Central memory CD8-positive, alpha-beta T cell (primary cell): ENCODE measurements at regions not wholly inside any gene's neighbourhood (a gene's known extent, or its start where the extent isn't known, plus 50 kb on each side); places are given as distances from the start of the nearest gene placed in this dataset.

Experiments used
- ATAC-seq: fragments of 150-1000 bp; cut with Tn5 transposase; replicated peaks from 2 replicates; pipeline ENCODE4 v1.10.0; 2022; ENCODE audit warnings: mild to moderate bottlenecking, moderate FRiP score, moderate number of reproducible peaks; ENCODE audit not compliant: poor library complexity, severe bottlenecking; ENCODE audit errors: extremely low read depth
- DNase-seq, 2 donors: peaks; one replicate each; pipeline ENCODE4 v3.0.0; 2021; ENCODE audit warnings: low spot score in 2 of 2
- H3K27ac Mint-ChIP-seq: one replicate; pipeline ENCODE4 v1.8.0; 2022; ENCODE audit warnings: low read depth, mild to moderate bottlenecking, moderate library complexity, mixed read lengths
- H3K27me3 Mint-ChIP-seq: one replicate; pipeline ENCODE4 v1.8.0; 2022; ENCODE audit warnings: mixed read lengths
- H3K36me3 Mint-ChIP-seq: one replicate; pipeline ENCODE4 v1.8.0; 2022; ENCODE audit warnings: mild to moderate bottlenecking, moderate library complexity, mixed read lengths; ENCODE audit not compliant: insufficient read depth
- H3K4me1 Mint-ChIP-seq: one replicate; pipeline ENCODE4 v1.8.0; 2022; ENCODE audit warnings: mixed read lengths
- H3K4me3 Mint-ChIP-seq: one replicate; pipeline ENCODE4 v1.8.0; 2022; ENCODE audit warnings: mild to moderate bottlenecking, moderate library complexity, mixed read lengths
- H3K9me3 Mint-ChIP-seq: one replicate; pipeline ENCODE4 v1.8.0; 2022; ENCODE audit warnings: mixed read lengths

DNA sequence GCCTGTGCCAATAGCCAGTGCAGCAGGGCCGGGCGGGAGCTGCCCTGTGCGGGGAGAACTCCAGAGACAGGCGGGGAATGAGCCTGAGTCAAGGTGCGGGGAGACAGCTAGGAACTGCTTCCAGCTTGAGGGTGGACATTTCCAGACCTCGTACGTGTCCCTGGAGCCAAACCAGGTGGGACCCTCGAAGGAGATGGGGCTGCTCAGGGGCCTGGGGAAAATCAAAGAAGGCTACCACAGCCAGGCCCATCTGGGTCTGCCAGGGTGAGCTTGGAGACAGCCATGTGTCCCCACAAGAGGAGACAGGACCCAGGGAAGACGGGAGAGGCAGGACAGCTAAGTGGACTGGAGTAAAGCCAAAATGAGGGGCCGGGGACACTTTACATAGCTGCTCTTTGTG lies 504.9 kb upstream of the MGMT start:
- ATAC-seq (no peak), DNase-seq (no peak)
- H3K9me3 Mint-ChIP-seq = no peaks in the 10 kb centered on the region
- H3K27ac Mint-ChIP-seq = no peak overlapping the region
- H3K36me3 Mint-ChIP-seq = no peaks in the 10 kb centered on the region
- H3K4me1 Mint-ChIP-seq = no peaks in the 10 kb centered on the region
- H3K27me3 Mint-ChIP-seq = no peaks in the 10 kb centered on the region
- no peak overlapping the region for H3K4me3 Mint-ChIP-seq

DNA sequence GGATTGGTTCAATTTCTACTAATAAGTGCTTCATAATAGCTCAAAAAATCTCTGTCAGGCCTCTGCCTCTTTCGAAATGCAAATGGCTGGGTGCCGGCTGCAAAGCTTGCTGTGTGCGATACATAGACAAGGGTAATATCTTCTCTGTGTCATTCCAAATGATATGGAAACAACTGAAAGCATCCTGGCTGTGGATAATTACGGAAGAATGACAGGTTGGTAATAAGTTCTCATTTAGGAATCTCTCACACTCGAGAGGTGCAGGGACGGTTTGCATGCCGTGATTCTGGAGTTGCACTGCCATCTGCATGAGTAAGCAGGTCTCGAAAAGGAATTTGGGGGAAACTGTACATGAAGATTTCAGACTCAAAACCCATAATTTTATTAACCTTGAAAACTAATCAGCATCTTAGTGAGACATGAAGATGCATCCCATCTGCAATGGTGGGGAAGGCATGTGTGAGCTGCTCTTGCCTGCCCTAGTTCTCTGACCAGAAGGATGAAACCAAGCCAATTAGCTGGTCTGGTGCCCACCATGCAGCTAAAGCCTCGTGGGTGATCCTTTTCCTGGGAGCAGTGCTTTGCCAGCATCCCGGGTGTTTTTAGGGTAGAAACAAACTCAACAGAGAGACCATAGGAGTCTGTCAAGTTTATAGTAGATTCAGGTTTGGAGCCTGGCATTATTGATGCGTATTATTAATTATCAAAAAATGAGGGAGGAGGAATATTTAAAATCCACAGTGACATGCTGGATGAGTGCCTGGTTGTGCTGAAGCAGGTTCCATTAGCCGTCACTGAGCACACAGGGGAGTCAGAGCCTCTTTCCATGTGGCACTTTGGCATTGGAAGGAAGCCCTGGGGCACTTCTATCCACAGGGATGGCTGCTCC lies 503.6 kb upstream of the MGMT start:
- H3K36me3 Mint-ChIP-seq = no peaks in the 10 kb centered on the region
- H3K27me3 Mint-ChIP-seq = no peaks in the 10 kb centered on the region
- ATAC-seq = no peak
- H3K4me3 Mint-ChIP-seq = no peak overlapping the region
- H3K4me1 Mint-ChIP-seq = no peaks in the 10 kb centered on the region
- H3K9me3 Mint-ChIP-seq = no peaks in the 10 kb centered on the region
- DNase-seq = no peak
- no peak overlapping the region for H3K27ac Mint-ChIP-seq

DNA sequence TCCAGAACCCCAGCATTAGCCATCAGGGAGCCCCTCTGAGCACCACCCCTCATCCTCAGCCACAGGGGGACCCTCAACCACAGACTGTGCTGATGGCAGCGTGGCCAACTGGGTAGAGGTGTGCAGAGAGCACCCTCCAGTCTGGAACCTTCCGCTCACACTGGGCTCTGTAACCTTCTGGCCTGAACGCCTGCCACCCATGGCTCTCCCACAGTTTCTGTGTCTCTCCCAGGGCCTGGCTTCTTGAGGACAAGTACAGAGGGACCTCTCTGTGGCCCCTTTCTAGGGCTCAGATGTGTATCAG lies 503.0 kb upstream of the MGMT start:
- Mint-ChIP-seq H3K27ac (no peak overlapping the region), H3K4me3 (no peak overlapping the region), H3K27me3 (no peaks in the 10 kb centered on the region), H3K9me3 (no peaks in the 10 kb centered on the region), H3K4me1 (no peaks in the 10 kb centered on the region), H3K36me3 (no peaks in the 10 kb centered on the region)
- ATAC-seq = no peak
- DNase-seq = no peak

DNA sequence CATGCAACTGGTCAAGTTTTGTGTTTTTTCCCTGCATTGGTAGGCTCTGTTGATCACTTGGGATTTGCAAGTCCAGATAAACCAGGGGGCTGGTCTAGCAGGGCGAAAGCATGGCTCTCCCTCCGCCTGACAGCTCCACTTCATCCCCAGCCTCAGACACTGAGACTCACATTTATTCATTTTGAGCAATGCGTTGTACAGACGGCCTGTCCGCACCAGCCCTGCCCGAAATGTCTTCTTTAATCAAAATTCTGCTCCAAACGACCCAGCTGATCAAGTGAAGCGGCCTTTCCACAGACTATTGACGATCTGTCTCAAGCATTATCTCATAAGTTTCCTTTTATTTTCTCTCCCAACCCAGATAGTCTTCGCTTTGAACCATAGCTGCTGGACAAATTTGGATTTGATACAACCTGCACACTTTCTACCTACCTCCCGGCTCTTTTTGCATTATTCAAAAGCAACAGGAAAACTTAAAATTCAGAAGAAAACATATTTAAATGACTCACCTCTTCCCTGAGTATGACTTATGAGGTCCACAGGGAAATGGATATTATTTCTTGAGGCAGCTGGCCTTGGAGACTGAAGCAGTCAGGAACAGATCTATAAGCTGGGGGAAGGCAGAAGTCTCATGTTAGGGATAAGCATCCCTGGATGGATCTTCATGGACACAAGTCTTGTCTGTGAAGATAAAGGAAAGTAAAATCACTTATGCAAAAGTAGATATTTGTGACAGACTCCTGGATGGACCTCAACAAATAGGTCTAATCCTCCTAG lies 498.9 kb upstream of the MGMT start:
- H3K9me3 Mint-ChIP-seq = no peaks in the 10 kb centered on the region
- ATAC-seq (no peak), DNase-seq (no peak)
- H3K27ac Mint-ChIP-seq = no peak overlapping the region
- no peak overlapping the region for H3K4me3 Mint-ChIP-seq
- no peaks in the 10 kb centered on the region for H3K27me3 Mint-ChIP-seq
- no peaks in the 10 kb centered on the region for H3K4me1 Mint-ChIP-seq
- H3K36me3 Mint-ChIP-seq = no peaks in the 10 kb centered on the region

DNA sequence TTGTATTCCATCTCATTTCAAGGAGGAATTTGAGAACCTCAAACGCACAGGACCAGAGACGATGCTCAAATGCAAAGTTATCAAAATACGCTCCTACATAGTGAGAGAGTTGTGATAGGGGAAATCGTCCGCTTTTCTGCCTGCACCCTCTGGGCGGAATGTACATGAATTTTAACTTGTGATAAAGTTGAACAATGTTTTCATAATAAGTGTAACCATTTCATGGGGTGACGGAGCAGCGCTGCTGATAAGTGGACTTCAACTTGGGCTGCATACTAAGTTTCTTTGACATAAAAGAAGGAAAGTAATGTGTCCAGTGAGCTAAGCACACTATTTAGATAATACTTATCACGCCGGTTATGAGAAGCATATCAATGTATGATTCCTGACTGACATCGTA lies 497.5 kb upstream of the MGMT start:
- no peaks in the 10 kb centered on the region for H3K27me3 Mint-ChIP-seq
- H3K4me1 Mint-ChIP-seq = no peaks in the 10 kb centered on the region
- no peaks in the 10 kb centered on the region for H3K9me3 Mint-ChIP-seq
- ATAC-seq = no peak
- DNase-seq = no peak
- H3K36me3 Mint-ChIP-seq = no peaks in the 10 kb centered on the region
- H3K4me3 Mint-ChIP-seq = no peak overlapping the region
- H3K27ac Mint-ChIP-seq = no peak overlapping the region

DNA sequence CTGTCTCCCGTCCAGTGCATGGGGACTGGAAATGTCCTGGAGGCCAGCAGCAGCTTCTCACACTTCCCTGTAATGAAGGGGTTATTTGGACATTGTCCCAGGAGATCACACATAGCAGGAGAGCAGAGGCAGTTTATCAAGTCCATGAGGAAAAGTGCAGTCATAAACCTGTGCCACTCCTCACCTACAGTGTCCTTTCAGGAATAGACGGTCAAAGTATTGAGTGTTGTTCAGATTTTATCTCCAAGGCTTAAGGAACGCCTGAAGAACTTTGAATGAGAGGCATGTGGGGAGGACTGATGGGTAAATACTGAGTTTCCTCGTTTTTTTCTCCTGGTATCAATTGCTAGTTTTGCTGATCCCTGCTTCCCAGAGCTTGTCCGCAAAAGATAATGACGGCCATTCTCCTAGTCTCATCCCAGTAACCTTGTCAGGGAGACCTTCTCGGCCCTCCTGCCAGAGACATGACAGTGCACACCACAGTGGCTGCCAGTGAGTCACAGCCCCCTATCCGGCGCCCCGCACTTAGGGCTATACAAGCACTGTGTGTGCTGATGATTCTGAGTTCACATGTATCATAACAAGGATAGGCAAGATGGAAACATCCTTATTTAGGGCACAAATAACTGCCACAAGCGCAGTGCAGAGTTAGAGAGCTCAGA lies 495.5 kb upstream of the MGMT start:
- H3K36me3 Mint-ChIP-seq = no peaks in the 10 kb centered on the region
- no peaks in the 10 kb centered on the region for H3K4me1 Mint-ChIP-seq
- H3K4me3 Mint-ChIP-seq = no peak overlapping the region
- ATAC-seq (no peak), DNase-seq (no peak)
- no peaks in the 10 kb centered on the region for H3K9me3 Mint-ChIP-seq
- H3K27ac Mint-ChIP-seq = no peak overlapping the region
- H3K27me3 Mint-ChIP-seq = peaks cover 9% of the 10 kb centered on the region

DNA sequence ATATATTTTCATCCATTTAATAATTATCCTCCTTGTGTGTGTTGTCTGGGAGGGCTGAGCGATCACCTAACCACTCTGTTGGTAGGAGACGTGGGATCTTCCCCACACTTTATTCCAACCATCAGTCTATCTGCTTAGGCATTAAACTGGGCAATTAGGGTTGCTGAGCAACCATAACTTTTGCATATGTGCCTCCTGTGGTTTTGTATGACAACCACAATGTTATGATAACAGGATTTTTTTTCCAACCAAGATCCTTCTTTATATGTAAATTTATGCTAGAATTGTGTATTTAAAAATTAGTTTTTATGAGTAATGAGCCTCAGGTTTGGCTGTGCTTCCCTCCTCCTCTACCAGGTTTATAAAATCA lies 495.0 kb upstream of the MGMT start:
- ATAC-seq = no peak
- Mint-ChIP-seq H3K4me3 (no peak overlapping the region), H3K27me3 (peaks cover 9% of the 10 kb centered on the region), H3K4me1 (no peaks in the 10 kb centered on the region), H3K9me3 (no peaks in the 10 kb centered on the region), H3K27ac (no peak overlapping the region), H3K36me3 (no peaks in the 10 kb centered on the region)
- DNase-seq = no peak

DNA sequence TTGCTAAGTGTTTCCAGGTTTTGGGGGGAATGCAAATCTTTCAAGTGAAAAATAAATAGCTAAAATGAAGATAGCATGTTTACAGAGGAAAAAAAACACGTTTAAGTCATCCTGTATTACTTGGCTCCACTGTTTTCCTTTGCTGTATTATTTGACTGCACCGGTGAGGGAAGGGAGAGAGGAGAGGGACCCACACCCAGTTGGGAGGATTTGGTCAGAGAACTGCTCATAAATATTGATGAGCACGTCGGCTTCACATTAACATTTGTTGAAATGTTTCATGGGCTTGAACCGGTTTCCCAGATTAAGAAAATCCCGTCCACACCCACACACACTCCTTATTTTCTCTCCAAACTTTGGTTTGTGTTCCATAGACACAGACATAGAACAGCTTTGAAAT lies 493.8 kb upstream of the MGMT start:
- Mint-ChIP-seq H3K9me3 (no peaks in the 10 kb centered on the region), H3K36me3 (no peaks in the 10 kb centered on the region), H3K27ac (no peak overlapping the region), H3K4me3 (no peak overlapping the region), H3K27me3 (peaks cover 9% of the 10 kb centered on the region), H3K4me1 (no peaks in the 10 kb centered on the region)
- ATAC-seq = no peak
- DNase-seq = no peak

DNA sequence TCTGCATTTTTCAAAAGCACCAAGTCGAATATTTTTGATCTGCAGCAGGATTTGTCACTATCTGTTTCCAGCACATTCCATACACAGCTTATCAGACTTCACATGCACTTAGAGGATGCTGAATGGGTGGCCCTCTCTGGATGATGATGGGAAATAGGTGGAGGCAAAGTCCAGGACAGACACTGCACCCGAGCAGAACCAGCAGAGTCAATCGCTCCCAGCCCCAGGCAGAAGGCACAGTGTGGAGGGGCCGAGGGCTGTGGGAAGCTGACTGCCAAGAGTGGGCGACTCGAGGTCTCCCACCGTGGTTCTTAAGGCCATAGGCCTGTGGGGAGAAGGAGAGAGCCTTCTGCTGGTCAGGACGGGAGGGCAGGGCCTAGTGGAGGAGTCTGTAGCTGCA lies 490.2 kb upstream of the MGMT start:
- Mint-ChIP-seq H3K9me3 (no peaks in the 10 kb centered on the region), H3K27me3 (peaks cover 9% of the 10 kb centered on the region), H3K36me3 (no peaks in the 10 kb centered on the region), H3K27ac (no peak overlapping the region), H3K4me1 (no peaks in the 10 kb centered on the region), H3K4me3 (no peak overlapping the region)
- DNase-seq (no peak), ATAC-seq (no peak)

DNA sequence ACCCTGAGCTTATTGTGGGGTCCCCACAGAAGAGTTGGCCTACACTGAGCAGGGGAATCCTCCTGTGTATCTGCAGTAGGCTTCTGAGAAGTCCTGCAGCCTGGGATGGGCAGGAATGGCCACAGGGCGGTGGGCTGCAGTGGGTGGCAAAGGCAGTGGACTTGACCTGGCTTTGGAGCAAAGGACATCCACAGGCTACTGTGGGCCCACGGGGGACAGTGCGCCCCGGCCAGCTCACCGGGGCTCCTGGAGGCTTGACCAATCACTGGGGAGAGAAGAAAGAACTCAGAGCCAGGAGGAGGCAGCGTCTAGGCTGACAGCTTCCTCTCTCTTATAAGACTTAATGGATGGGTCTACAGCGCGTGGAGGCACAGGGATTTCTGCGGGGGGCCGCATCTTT lies 488.8 kb upstream of the MGMT start:
- peaks cover 9% of the 10 kb centered on the region for H3K27me3 Mint-ChIP-seq
- DNase-seq = no peak
- no peaks in the 10 kb centered on the region for H3K9me3 Mint-ChIP-seq
- no peak overlapping the region for H3K27ac Mint-ChIP-seq
- H3K4me1 Mint-ChIP-seq = no peaks in the 10 kb centered on the region
- no peak for ATAC-seq
- no peak overlapping the region for H3K4me3 Mint-ChIP-seq
- H3K36me3 Mint-ChIP-seq = no peaks in the 10 kb centered on the region

DNA sequence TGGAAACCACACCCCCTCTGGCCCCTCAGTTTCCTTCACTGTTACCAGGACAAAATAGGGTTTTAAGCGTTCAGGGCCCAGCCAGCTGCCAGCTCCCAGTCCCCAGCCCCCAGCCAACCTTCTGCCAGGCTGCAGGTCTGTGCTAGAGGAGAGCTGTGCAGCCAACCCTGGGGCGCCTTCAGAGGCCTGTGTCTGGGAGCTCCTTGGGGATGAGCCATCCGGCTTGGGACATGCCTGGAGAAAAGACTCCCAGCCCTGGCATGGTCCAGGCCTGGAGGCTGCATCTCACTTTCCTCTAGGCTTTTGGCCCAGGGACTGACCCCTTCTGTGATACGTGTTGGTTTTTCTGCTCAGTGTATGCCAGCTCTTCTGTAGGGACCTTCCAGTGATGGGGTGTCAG lies 487.6 kb upstream of the MGMT start:
- ATAC-seq (no peak), DNase-seq (no peak)
- H3K4me1 Mint-ChIP-seq = no peaks in the 10 kb centered on the region
- no peaks in the 10 kb centered on the region for H3K36me3 Mint-ChIP-seq
- no peak overlapping the region for H3K4me3 Mint-ChIP-seq
- H3K9me3 Mint-ChIP-seq = no peaks in the 10 kb centered on the region
- H3K27ac Mint-ChIP-seq = no peak overlapping the region
- H3K27me3 Mint-ChIP-seq = peaks cover 9% of the 10 kb centered on the region

DNA sequence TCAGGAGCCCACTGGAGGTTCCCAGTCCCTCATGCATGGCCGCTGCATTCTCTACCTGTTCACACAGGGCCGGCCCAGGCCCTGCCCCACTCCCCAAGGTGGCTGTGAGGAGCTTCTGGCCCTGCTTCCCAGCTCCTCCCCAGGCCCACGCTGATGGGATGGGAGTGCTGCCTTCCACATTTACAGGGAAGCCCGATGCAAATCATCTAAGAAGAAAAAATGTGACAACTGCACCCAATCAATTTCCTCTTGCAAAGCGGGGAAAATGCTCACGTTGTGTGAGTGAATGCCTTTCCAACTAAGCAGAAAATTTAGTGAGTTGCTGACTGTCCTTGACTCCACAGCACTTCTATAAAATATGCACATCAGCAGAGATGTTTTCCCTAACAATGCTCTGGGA lies 485.8 kb upstream of the MGMT start:
- no peaks in the 10 kb centered on the region for H3K9me3 Mint-ChIP-seq
- no peak for ATAC-seq
- no peaks in the 10 kb centered on the region for H3K4me1 Mint-ChIP-seq
- no peak overlapping the region for H3K4me3 Mint-ChIP-seq
- H3K27me3 Mint-ChIP-seq = no peaks in the 10 kb centered on the region
- DNase-seq = no peak
- H3K36me3 Mint-ChIP-seq = no peaks in the 10 kb centered on the region
- H3K27ac Mint-ChIP-seq = no peak overlapping the region
